Activated CD4-positive, alpha-beta T cell treated with anti-CD3 and anti-CD28 coated beads for 36 hours (primary cell): ENCODE measurements at regions not wholly inside any gene's neighbourhood (a gene's known extent, or its start where the extent isn't known, plus 50 kb on each side); places are given as distances from the start of the nearest gene placed in this dataset.
A peak's percentile ranks its signal among the peaks of the same experiment; 100 is the strongest.

Experiments used
- ATAC-seq: fragments of 200-7000 bp; cut with Tn5 transposase; one replicate; pipeline ENCODE4 v1.10.0; 2021; ENCODE audit warnings: mild to moderate bottlenecking, moderate library complexity
- CTCF ChIA-PET: fragments of 350-600 bp; sonication (Branson Sonifier 250); formaldehyde crosslinking; loops from one replicate; lab custom pipeline; 2021; ENCODE audit warnings: antibody characterized with exemption; lab: Charles Lee
- POLR2A ChIA-PET: fragments of 350-600 bp; sonication (Branson Sonifier 250); formaldehyde crosslinking; loops from one replicate; lab custom pipeline; 2021; ENCODE audit warnings: antibody characterized with exemption, inconsistent platforms; lab: Charles Lee
- DNase-seq: peaks from one replicate; pipeline ENCODE4 v3.0.0-alpha.2; 2020
- H3K27ac Mint-ChIP-seq: one replicate; pipeline ENCODE4 v1.8.0; 2021; ENCODE audit warnings: mixed read lengths
- H3K27me3 Mint-ChIP-seq: one replicate; pipeline ENCODE4 v1.8.0; 2021; ENCODE audit warnings: mixed read lengths
- H3K36me3 Mint-ChIP-seq: one replicate; pipeline ENCODE4 v1.8.0; 2021; ENCODE audit warnings: low read depth, mixed read lengths
- H3K4me1 Mint-ChIP-seq: one replicate; pipeline ENCODE4 v1.8.0; 2021; ENCODE audit warnings: mixed read lengths
- H3K4me3 Mint-ChIP-seq: one replicate; pipeline ENCODE4 v1.8.0; 2021; ENCODE audit warnings: mild to moderate bottlenecking, moderate library complexity, mixed read lengths
- H3K9me3 Mint-ChIP-seq: one replicate; pipeline ENCODE4 v1.8.0; 2021; ENCODE audit warnings: low read depth, mixed read lengths
- intact Hi-C, 2 experiments: fragments of 100-400 bp; cut with DNase I in 1 of 2; cut with micrococcal nuclease in 1 of 2; formaldehyde crosslinking; loops; one replicate each; pipeline versions ENCODE4 v1.14.2 to v1.15.1; 2022 to 2024; cut with DNase I, micrococcal nuclease

- ChIA-PET POLR2A (no interaction called here), CTCF (interaction anchor here (1.1 to 1.3 kb wide), 2 partner anchors 40 to 143 kb away, joined by 3 read pairs; no protein-coding TSS in a partner anchor)
- H3K27ac Mint-ChIP-seq: no peak overlapping the region
- H3K27me3 Mint-ChIP-seq: no peaks in the 10 kb centered on the region
- H3K4me3 Mint-ChIP-seq: no peak overlapping the region
- ATAC-seq: no peak
- DNase-seq: no peak
- H3K9me3 Mint-ChIP-seq: no peaks in the 10 kb centered on the region
- no peaks in the 10 kb centered on the region for H3K36me3 Mint-ChIP-seq
- peaks cover 44% of the 10 kb centered on the region for H3K4me1 Mint-ChIP-seq
- intact Hi-C loops: no loop called here
Measured at GRCh38 chr14:65318636-65319506, 93.7 kb upstream of the FUT8 start.

GRCh38 chr14:65320661-65321308 is 91.7 kb upstream of the FUT8 start:
- no peak for DNase-seq
- CTCF ChIA-PET: interaction anchor here (0.6 to 1.3 kb wide), 6 partner anchors 10 to 701 kb away, joined by 3 to 4 read pairs (median 3); no protein-coding TSS in a partner anchor

GRCh38 chr14:65321370-65321875 is 91.1 kb upstream of the FUT8 start:
- peaks cover 35% of the 10 kb centered on the region for H3K4me1 Mint-ChIP-seq
- no peaks in the 10 kb centered on the region for H3K36me3 Mint-ChIP-seq
- peak overlapping the region; percentile 17 for H3K27ac Mint-ChIP-seq
- POLR2A ChIA-PET: no interaction called here
- DNase-seq: peak; percentile 38
- H3K4me3 Mint-ChIP-seq: no peak overlapping the region
- peak; percentile 77 for ATAC-seq
- intact Hi-C loops: no loop called here
- CTCF ChIA-PET: interaction anchor here (0.6 to 1.4 kb wide), 9 partner anchors 11 to 702 kb away, joined by 3 to 6 read pairs (median 3); no protein-coding TSS in a partner anchor
- no peaks in the 10 kb centered on the region for H3K9me3 Mint-ChIP-seq
- H3K27me3 Mint-ChIP-seq: no peaks in the 10 kb centered on the region

More at GRCh38 chr14:65320661-65321308, 91.7 kb upstream of the FUT8 start:
- H3K27ac Mint-ChIP-seq: peak overlapping the region; percentile 17
- no peaks in the 10 kb centered on the region for H3K36me3 Mint-ChIP-seq
- intact Hi-C loops: no loop called here
- H3K4me1 Mint-ChIP-seq: peaks cover 35% of the 10 kb centered on the region
- peak; percentile 6 for ATAC-seq
- POLR2A ChIA-PET: no interaction called here
- no peaks in the 10 kb centered on the region for H3K27me3 Mint-ChIP-seq
- H3K9me3 Mint-ChIP-seq: no peaks in the 10 kb centered on the region
- no peak overlapping the region for H3K4me3 Mint-ChIP-seq

DNA sequence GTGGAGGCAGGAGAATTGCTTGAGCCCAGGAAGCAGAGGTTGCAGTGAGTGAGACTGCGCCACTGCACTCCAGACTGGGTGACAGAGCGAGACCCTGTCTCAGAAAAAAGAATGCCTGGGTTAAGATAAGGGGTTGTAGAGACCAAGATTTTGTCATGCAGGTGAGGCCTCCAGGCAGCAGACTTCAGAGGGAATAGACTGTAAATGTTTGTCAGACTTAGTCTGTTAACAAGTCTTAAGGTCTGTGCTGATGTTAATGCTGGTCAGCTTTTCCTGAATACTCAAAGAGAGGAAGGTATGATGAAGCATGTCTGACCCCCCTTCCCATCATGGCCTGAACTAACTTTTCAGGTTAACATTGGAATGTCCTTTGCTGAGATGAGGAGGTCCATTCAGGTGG is 83.0 kb upstream of the FUT8 start:
- intact Hi-C loops: no loop called here
- ATAC-seq: no peak
- ChIA-PET CTCF (interaction anchor here (0.9 kb wide), 1 partner anchor 119 kb away, joined by 4 read pairs; no protein-coding TSS in a partner anchor), POLR2A (no interaction called here)
- H3K36me3 Mint-ChIP-seq: no peaks in the 10 kb centered on the region
- no peak for DNase-seq
- no peaks in the 10 kb centered on the region for H3K9me3 Mint-ChIP-seq
- no peaks in the 10 kb centered on the region for H3K27me3 Mint-ChIP-seq
- H3K27ac Mint-ChIP-seq: no peak overlapping the region
- H3K4me3 Mint-ChIP-seq: no peak overlapping the region
- peaks cover 15% of the 10 kb centered on the region for H3K4me1 Mint-ChIP-seq

DNA sequence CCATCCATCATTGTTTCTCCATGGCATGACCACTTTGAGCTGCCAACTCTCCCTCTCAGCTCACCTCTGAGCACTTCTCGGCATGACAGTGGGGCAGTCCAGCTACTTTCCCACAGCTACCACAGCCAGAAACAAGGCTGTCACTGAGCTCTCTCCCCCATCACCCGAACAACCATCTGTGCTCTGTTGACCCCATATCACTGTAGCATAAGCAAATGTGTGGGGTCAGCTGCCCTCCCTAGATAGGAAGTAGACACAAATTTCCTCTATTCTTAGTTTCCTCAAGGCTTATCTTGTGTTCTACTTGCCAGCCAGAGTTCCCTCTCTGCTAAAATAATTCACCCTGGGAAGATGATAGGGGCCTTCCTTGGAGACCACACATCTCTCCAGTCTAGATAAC is 82.6 kb upstream of the FUT8 start:
- Mint-ChIP-seq H3K9me3 (no peaks in the 10 kb centered on the region), H3K27me3 (no peaks in the 10 kb centered on the region), H3K4me3 (no peak overlapping the region), H3K36me3 (no peaks in the 10 kb centered on the region), H3K27ac (no peak overlapping the region), H3K4me1 (peaks cover 19% of the 10 kb centered on the region)
- CTCF ChIA-PET: interaction anchor here (0.6 to 0.9 kb wide), 2 partner anchors 118 to 1035 kb away, joined by 4 to 5 read pairs; partner anchors contain the start of gene ESR2
- ATAC-seq: no peak
- DNase-seq: no peak
- intact Hi-C loops: no loop called here
- POLR2A ChIA-PET: interaction anchor here (0.5 kb wide), 1 partner anchor 26 kb away, joined by 5 read pairs; no protein-coding TSS in a partner anchor

- no peak for ATAC-seq
- H3K9me3 Mint-ChIP-seq: no peaks in the 10 kb centered on the region
- no peaks in the 10 kb centered on the region for H3K36me3 Mint-ChIP-seq
- intact Hi-C loops: no loop called here
- peaks cover 23% of the 10 kb centered on the region for H3K4me1 Mint-ChIP-seq
- no peak overlapping the region for H3K27ac Mint-ChIP-seq
- H3K4me3 Mint-ChIP-seq: no peak overlapping the region
- H3K27me3 Mint-ChIP-seq: no peaks in the 10 kb centered on the region
- POLR2A ChIA-PET: interaction anchor here (0.5 kb wide), 1 partner anchor 26 kb away, joined by 5 read pairs; no protein-coding TSS in a partner anchor
- CTCF ChIA-PET: interaction anchor here (0.6 to 0.9 kb wide), 2 partner anchors 118 to 1036 kb away, joined by 4 to 5 read pairs; partner anchors contain the start of gene ESR2
- DNase-seq: no peak
Measured at GRCh38 chr14:65330416-65330815, 82.1 kb upstream of the FUT8 start.

GRCh38 chr14:65331652-65332051 is 80.9 kb upstream of the FUT8 start:
- Mint-ChIP-seq H3K27ac (no peak overlapping the region), H3K4me1 (peaks cover 34% of the 10 kb centered on the region), H3K9me3 (no peaks in the 10 kb centered on the region), H3K27me3 (no peaks in the 10 kb centered on the region), H3K36me3 (peaks cover 2% of the 10 kb centered on the region), H3K4me3 (no peak overlapping the region)
- ChIA-PET CTCF (interaction anchor here (0.6 to 1.5 kb wide), 3 partner anchors 10 to 584 kb away, joined by 3 to 6 read pairs (median 3); no protein-coding TSS in a partner anchor), POLR2A (interaction anchor here (0.5 kb wide), 1 partner anchor 249 kb away, joined by 3 read pairs; no protein-coding TSS in a partner anchor)
- intact Hi-C loops: no loop called here
- DNase-seq (no peak), ATAC-seq (no peak)

- H3K4me1 Mint-ChIP-seq: peaks cover 39% of the 10 kb centered on the region
- H3K36me3 Mint-ChIP-seq: peaks cover 2% of the 10 kb centered on the region
- no peak overlapping the region for H3K27ac Mint-ChIP-seq
- no peak for DNase-seq
- ChIA-PET CTCF (interaction anchor here (0.6 to 1.5 kb wide), 7 partner anchors 10 to 584 kb away, joined by 3 to 6 read pairs (median 3); no protein-coding TSS in a partner anchor), POLR2A (interaction anchor here (0.5 kb wide), 1 partner anchor 249 kb away, joined by 3 read pairs; no protein-coding TSS in a partner anchor)
- intact Hi-C loops: no loop called here
- no peaks in the 10 kb centered on the region for H3K9me3 Mint-ChIP-seq
- no peak for ATAC-seq
- H3K4me3 Mint-ChIP-seq: no peak overlapping the region
- H3K27me3 Mint-ChIP-seq: no peaks in the 10 kb centered on the region
Measured at GRCh38 chr14:65332141-65332871, 80.2 kb upstream of the FUT8 start.

GRCh38 chr14:65333943-65334687 is 78.4 kb upstream of the FUT8 start:
- Mint-ChIP-seq H3K27me3 (no peaks in the 10 kb centered on the region), H3K36me3 (peaks cover 2% of the 10 kb centered on the region), H3K4me1 (peaks cover 47% of the 10 kb centered on the region), H3K9me3 (no peaks in the 10 kb centered on the region), H3K27ac (peak overlapping the region; percentile 29), H3K4me3 (no peak overlapping the region)
- ChIA-PET POLR2A (no interaction called here), CTCF (interaction anchor here (1.0 kb wide), 2 partner anchors 51 to 170 kb away, joined by 3 to 4 read pairs; no protein-coding TSS in a partner anchor)
- DNase-seq (no peak), ATAC-seq (no peak)
- intact Hi-C loops: no loop called here
